GM23338 (cell line): ENCODE measurements at regions not wholly inside any gene's neighbourhood (a gene's known extent, or its start where the extent isn't known, plus 50 kb on each side); places are given as distances from the start of the nearest gene placed in this dataset.

Experiments
- ATAC-seq: fragments of 200-7000 bp; cut with Tn5 transposase; 3 replicates; pipeline ENCODE4 v1.9.1; 2020
- DNase-seq: peaks from one replicate; pipeline ENCODE4 v3.0.0-alpha.2; 2015; ENCODE audit warnings: low spot score
- H2AFZ ChIP-seq: fragments of 200-600 bp; sonication (generic); 2 replicates; pipeline ENCODE4 v1.8.0; 2016; ENCODE audit warnings: antibody characterized with exemption, mild to moderate bottlenecking, moderate library complexity
- H3F3A ChIP-seq: fragments of 200-600 bp; sonication (generic); replicated peaks from 2 replicates; pipeline ENCODE4 v1.8.0; 2017; ENCODE audit warnings: antibody characterized with exemption, mixed run types, low read depth
- H3K27ac ChIP-seq: fragments of 200-600 bp; sonication (generic); 2 replicates; pipeline ENCODE4 v1.6.1; 2016; ENCODE audit warnings: low read depth
- H3K27me3 ChIP-seq: fragments of 200-600 bp; sonication (generic); 2 replicates; pipeline ENCODE4 v1.8.0; 2016; ENCODE audit warnings: mild to moderate bottlenecking, mixed run types, moderate library complexity; ENCODE audit not compliant: insufficient read depth
- H3K36me3 ChIP-seq: fragments of 200-600 bp; sonication (generic); 2 replicates; pipeline ENCODE4 v1.8.0; 2016; ENCODE audit warnings: mild to moderate bottlenecking; ENCODE audit not compliant: insufficient read depth
- H3K4me1 ChIP-seq: fragments of 200-600 bp; sonication (generic); 2 replicates; pipeline ENCODE4 v1.8.0; 2016; ENCODE audit warnings: mild to moderate bottlenecking, moderate library complexity; ENCODE audit not compliant: insufficient read depth
- H3K4me2 ChIP-seq: fragments of 200-600 bp; sonication (generic); 2 replicates; pipeline ENCODE4 v1.7.1; 2017; ENCODE audit warnings: mixed run types
- H3K4me3 ChIP-seq: fragments of 200-600 bp; sonication (generic); 2 replicates; pipeline ENCODE4 v1.6.1; 2016; ENCODE audit warnings: mixed run types
- H3K79me2 ChIP-seq: fragments of 200-600 bp; sonication (generic); replicated peaks from 2 replicates; pipeline ENCODE4 v1.8.0; 2017; ENCODE audit warnings: mild to moderate bottlenecking; ENCODE audit not compliant: insufficient read depth
- H3K9me2 ChIP-seq: fragments of 200-600 bp; sonication (generic); 2 replicates; pipeline ENCODE4 v1.8.0; 2017; ENCODE audit not compliant: insufficient read depth
- H4K20me1 ChIP-seq: fragments of 200-600 bp; sonication (generic); replicated peaks from 2 replicates; pipeline ENCODE4 v1.8.0; 2017; ENCODE audit warnings: mild to moderate bottlenecking; ENCODE audit not compliant: insufficient read depth
- H3K27ac Mint-ChIP-seq: 2 replicates; pipeline ENCODE4 v1.8.0; 2020; ENCODE audit warnings: inconsistent platforms, mild to moderate bottlenecking, moderate library complexity, mixed read lengths
- H3K27me3 Mint-ChIP-seq: 3 replicates; pipeline ENCODE4 v1.8.0; 2022; ENCODE audit warnings: low read depth, mild to moderate bottlenecking, moderate library complexity, mixed read lengths, inconsistent platforms; ENCODE audit not compliant: insufficient read depth, poor library complexity
- H3K36me3 Mint-ChIP-seq: 3 replicates; pipeline ENCODE4 v1.8.0; 2021; ENCODE audit warnings: low read depth, mild to moderate bottlenecking, inconsistent platforms, moderate library complexity, mixed read lengths
- H3K4me1 Mint-ChIP-seq: 3 replicates; pipeline ENCODE4 v1.8.0; 2020; ENCODE audit warnings: mild to moderate bottlenecking, inconsistent platforms, mixed read lengths
- H3K4me3 Mint-ChIP-seq: 3 replicates; pipeline ENCODE4 v1.8.0; 2021; ENCODE audit warnings: moderate library complexity, mild to moderate bottlenecking, inconsistent platforms, mixed read lengths
- H3K9me3 Mint-ChIP-seq: 3 replicates; pipeline ENCODE4 v1.8.0; 2020; ENCODE audit warnings: moderate library complexity, mild to moderate bottlenecking, inconsistent platforms, mixed read lengths
- CREB1 ChIP-seq: fragments of 250-450 bp; sonication (Bioruptor Pico); IDR thresholded peaks from 2 replicates; pipeline ENCODE4 v1.5.0; 2020; ENCODE audit warnings: low read depth, mild to moderate bottlenecking, moderate library complexity
- EZH2 ChIP-seq: fragments of 200-600 bp; sonication (generic); IDR thresholded peaks from one replicate; pipeline ENCODE4 v1.8.0; 2017; ENCODE audit warnings: antibody characterized with exemption, mild to moderate bottlenecking, low read depth; ENCODE audit not compliant: unreplicated experiment
- EZH2phosphoT487 ChIP-seq: fragments of 200-600 bp; sonication (generic); IDR thresholded peaks from one replicate; pipeline ENCODE4 v1.8.1; 2018; ENCODE audit warnings: antibody characterized with exemption; ENCODE audit not compliant: unreplicated experiment
- JUNB ChIP-seq: IDR thresholded peaks from one replicate; pipeline ENCODE4 v1.6.1; 2016; ENCODE audit warnings: antibody characterized with exemption; ENCODE audit not compliant: unreplicated experiment
- NANOG ChIP-seq: IDR thresholded peaks from 2 replicates; pipeline ENCODE4 v1.6.1; 2016; ENCODE audit warnings: antibody characterized with exemption, borderline replicate concordance
- POLR2AphosphoS5 ChIP-seq: IDR thresholded peaks from 2 replicates; pipeline ENCODE4 v1.6.1; 2016; ENCODE audit warnings: antibody characterized with exemption, low read depth
- STAT1 ChIP-seq: IDR thresholded peaks from one replicate; pipeline ENCODE4 v1.6.1; 2016; ENCODE audit warnings: antibody characterized with exemption; ENCODE audit not compliant: unreplicated experiment
- ZNF114 ChIP-seq: fragments of 250-450 bp; sonication (Bioruptor Pico); IDR thresholded peaks from 2 replicates; pipeline ENCODE4 v1.5.0; 2020; ENCODE audit warnings: mild to moderate bottlenecking, moderate library complexity
- ZNF331 ChIP-seq: fragments of 250-450 bp; sonication (Bioruptor Pico); IDR thresholded peaks from 2 replicates; pipeline ENCODE4 v1.5.0; 2020; ENCODE audit warnings: low read depth, mild to moderate bottlenecking, moderate library complexity
- ZNF462 ChIP-seq: fragments of 250-450 bp; sonication (Bioruptor Pico); IDR thresholded peaks from 2 replicates; pipeline ENCODE4 v1.5.0; 2020; ENCODE audit warnings: mild to moderate bottlenecking, moderate library complexity

- H3K36me3 ChIP-seq: no peaks in the 10 kb centered on the region
- no peaks in the 10 kb centered on the region for H3K4me1 ChIP-seq
- H2AFZ ChIP-seq: no peak overlapping the region
- no peak overlapping the region for H3K4me3 ChIP-seq
- no peak overlapping the region for H3K4me3 Mint-ChIP-seq
- no peaks in the 10 kb centered on the region for H3K27me3 Mint-ChIP-seq
- no peak overlapping the region for H3K27ac Mint-ChIP-seq
- no peaks in the 10 kb centered on the region for H3K27me3 ChIP-seq
- H3K9me2 ChIP-seq: 0 out of 2 replicates have a peak, but pooled peaks cover 3% of the 10 kb centered on the region
- H3K4me2 ChIP-seq: no peak overlapping the region
- no peaks in the 10 kb centered on the region for H4K20me1 ChIP-seq
- H3K9me3 Mint-ChIP-seq: peaks cover 16% of the 10 kb centered on the region
- no peaks in the 10 kb centered on the region for H3K4me1 Mint-ChIP-seq
- no peak overlapping the region for H3K27ac ChIP-seq
- no peak for ATAC-seq
- TF ChIP-seq NANOG: no peak
- TF ChIP-seq CREB1: no peak
- TF ChIP-seq ZNF331 (CRISPR knock-in tag): no peak
- TF ChIP-seq EZH2: no peak
- TF ChIP-seq JUNB: no peak
- no peak for TF ChIP-seq EZH2phosphoT487
- TF ChIP-seq ZNF114: no peak
- no peak for TF ChIP-seq STAT1
- TF ChIP-seq ZNF462 (CRISPR knock-in tag): no peak
- TF ChIP-seq POLR2AphosphoS5: no peak
- peaks cover 5% of the 10 kb centered on the region; the same call in 2 of the 3 replicates for H3K36me3 Mint-ChIP-seq
- H3F3A ChIP-seq: no peaks in the 10 kb centered on the region
- no peaks in the 10 kb centered on the region for H3K79me2 ChIP-seq
- DNase-seq: no peak
Measured at GRCh38 chr4:138509346-138509745, 267.2 kb upstream of the SLC7A11 start.
